ENCODE measurements at regions not wholly inside any gene's neighbourhood (a gene's known extent, or its start where the extent isn't known, plus 50 kb on each side); places are given as distances from the start of the nearest gene placed in this dataset.

DNA sequence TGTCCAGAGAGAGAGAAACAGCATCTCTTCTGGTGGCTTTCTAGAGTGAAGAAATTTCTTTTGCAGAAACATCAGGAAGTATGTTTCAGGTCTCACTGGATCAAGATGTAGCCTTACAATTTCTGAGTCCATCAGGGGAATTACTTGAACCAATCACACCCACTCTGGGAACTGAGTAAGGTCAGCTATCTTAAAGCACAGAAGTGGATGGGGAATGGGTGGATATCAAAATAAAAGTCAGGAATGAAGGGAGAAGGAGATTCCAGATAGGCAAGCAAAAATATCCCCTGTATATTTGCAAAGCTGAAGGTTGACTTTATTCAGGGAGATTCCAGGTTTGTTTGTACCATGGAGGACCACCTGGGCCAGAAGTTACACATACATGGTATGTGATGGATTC, 188.0 kb downstream of the CYRIA start:
- Histone ChIP-seq H3K4ac (ENCODE audit: low read depth, low read length) (no peak overlapping the region), H3K79me1 (ENCODE audit: insufficient read depth, low read depth, low read length, poor library complexity, severe bottlenecking) (no peaks in the 10 kb centered on the region), H4K5ac (ENCODE audit: insufficient read length, low read depth, low read length) (no peak overlapping the region), H2BK120ac (ENCODE audit: low read depth, low read length, poor library complexity, severe bottlenecking) (no peak overlapping the region), H3K23me2 (ENCODE audit: insufficient read length, low read depth, low read length, poor library complexity, severe bottlenecking) (no peaks in the 10 kb centered on the region), H2AFZ (ENCODE audit: low read length) (no peak overlapping the region), H3K9me3 (ENCODE audit: control insufficient read depth, low read depth, low read length) (no peaks in the 10 kb centered on the region), H2BK20ac (ENCODE audit: low read depth, low read length, poor library complexity, severe bottlenecking) (no peak overlapping the region), H2BK12ac (ENCODE audit: insufficient read length, low read depth, low read length) (no peak overlapping the region), H3K4me2 (ENCODE audit: insufficient read depth, insufficient read length, low read length) (no peak overlapping the region), H3K27me3 (ENCODE audit: insufficient read depth, low read length) (no peaks in the 10 kb centered on the region), H2AK5ac (ENCODE audit: insufficient read length, low read length) (no peak overlapping the region), H2BK5ac (ENCODE audit: insufficient read length, low read length) (no peak overlapping the region), H3K18ac (ENCODE audit: insufficient read length, low read depth, low read length) (no peak overlapping the region), H3T11ph (ENCODE audit: low read length) (no peak overlapping the region), H3K4me1 (ENCODE audit: insufficient read depth, low read length) (no peaks in the 10 kb centered on the region; the same call in 1 of the 2 replicates), H3K9ac (ENCODE audit: extremely low read depth, insufficient read length, low read length) (no peak overlapping the region), H4K91ac (ENCODE audit: insufficient read length, low read depth, low read length) (no peak overlapping the region), H3K56ac (ENCODE audit: insufficient read length, low read depth, low read length) (no peak overlapping the region), H3K79me2 (ENCODE audit: insufficient read depth, low read length) (no peaks in the 10 kb centered on the region), H3K23ac (ENCODE audit: insufficient read length, low read depth, low read length) (no peak overlapping the region), H3K27ac (ENCODE audit: insufficient read length, low read depth, low read length) (no peak overlapping the region), H3K14ac (ENCODE audit: insufficient read depth, low read length) (no peak overlapping the region), H2BK15ac (ENCODE audit: low read depth, low read length) (no peak overlapping the region), H4K20me1 (ENCODE audit: control insufficient read depth, insufficient read depth, insufficient read length) (no peaks in the 10 kb centered on the region), H4K8ac (replicated peaks; ENCODE audit: insufficient read length, low read depth, low read length) (no peak overlapping the region)
- H3K9me3 Mint-ChIP-seq, result no peaks in the 10 kb centered on the region
- no peaks in the 10 kb centered on the region for H3K4me1 Mint-ChIP-seq
- H3K36me3 Mint-ChIP-seq (ENCODE audit: insufficient read depth in 1 of 3, low read depth in 3 of 3), result no peaks in the 10 kb centered on the region
- TF ChIP-seq, protein P1, sequence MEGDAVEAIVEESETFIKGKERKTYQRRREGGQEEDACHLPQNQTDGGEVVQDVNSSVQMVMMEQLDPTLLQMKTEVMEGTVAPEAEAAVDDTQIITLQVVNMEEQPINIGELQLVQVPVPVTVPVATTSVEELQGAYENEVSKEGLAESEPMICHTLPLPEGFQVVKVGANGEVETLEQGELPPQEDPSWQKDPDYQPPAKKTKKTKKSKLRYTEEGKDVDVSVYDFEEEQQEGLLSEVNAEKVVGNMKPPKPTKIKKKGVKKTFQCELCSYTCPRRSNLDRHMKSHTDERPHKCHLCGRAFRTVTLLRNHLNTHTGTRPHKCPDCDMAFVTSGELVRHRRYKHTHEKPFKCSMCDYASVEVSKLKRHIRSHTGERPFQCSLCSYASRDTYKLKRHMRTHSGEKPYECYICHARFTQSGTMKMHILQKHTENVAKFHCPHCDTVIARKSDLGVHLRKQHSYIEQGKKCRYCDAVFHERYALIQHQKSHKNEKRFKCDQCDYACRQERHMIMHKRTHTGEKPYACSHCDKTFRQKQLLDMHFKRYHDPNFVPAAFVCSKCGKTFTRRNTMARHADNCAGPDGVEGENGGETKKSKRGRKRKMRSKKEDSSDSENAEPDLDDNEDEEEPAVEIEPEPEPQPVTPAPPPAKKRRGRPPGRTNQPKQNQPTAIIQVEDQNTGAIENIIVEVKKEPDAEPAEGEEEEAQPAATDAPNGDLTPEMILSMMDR (conservative IDR thresholded peaks at IDR 0.05), result no peak
- DNase-seq, result no peak
- H3K27me3 Mint-ChIP-seq (ENCODE audit: low read depth), result peaks cover 3% of the 10 kb centered on the region
- no peak overlapping the region for H3K4me3 Mint-ChIP-seq
- H3K27ac Mint-ChIP-seq, result no peak overlapping the region

All from H9 (cell line).